ENCODE measurements at regions not wholly inside any gene's neighbourhood (a gene's known extent, or its start where the extent isn't known, plus 50 kb on each side); places are given as distances from the start of the nearest gene placed in this dataset.

- TF ChIP-seq, protein P1, sequence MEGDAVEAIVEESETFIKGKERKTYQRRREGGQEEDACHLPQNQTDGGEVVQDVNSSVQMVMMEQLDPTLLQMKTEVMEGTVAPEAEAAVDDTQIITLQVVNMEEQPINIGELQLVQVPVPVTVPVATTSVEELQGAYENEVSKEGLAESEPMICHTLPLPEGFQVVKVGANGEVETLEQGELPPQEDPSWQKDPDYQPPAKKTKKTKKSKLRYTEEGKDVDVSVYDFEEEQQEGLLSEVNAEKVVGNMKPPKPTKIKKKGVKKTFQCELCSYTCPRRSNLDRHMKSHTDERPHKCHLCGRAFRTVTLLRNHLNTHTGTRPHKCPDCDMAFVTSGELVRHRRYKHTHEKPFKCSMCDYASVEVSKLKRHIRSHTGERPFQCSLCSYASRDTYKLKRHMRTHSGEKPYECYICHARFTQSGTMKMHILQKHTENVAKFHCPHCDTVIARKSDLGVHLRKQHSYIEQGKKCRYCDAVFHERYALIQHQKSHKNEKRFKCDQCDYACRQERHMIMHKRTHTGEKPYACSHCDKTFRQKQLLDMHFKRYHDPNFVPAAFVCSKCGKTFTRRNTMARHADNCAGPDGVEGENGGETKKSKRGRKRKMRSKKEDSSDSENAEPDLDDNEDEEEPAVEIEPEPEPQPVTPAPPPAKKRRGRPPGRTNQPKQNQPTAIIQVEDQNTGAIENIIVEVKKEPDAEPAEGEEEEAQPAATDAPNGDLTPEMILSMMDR (IDR thresholded peaks at IDR 0.05) = no peak
- no peak for TF ChIP-seq POLR2AphosphoS5 (IDR thresholded peaks at IDR 0.05; ENCODE audit: low read depth, low read length)
- TF ChIP-seq, protein P2, sequence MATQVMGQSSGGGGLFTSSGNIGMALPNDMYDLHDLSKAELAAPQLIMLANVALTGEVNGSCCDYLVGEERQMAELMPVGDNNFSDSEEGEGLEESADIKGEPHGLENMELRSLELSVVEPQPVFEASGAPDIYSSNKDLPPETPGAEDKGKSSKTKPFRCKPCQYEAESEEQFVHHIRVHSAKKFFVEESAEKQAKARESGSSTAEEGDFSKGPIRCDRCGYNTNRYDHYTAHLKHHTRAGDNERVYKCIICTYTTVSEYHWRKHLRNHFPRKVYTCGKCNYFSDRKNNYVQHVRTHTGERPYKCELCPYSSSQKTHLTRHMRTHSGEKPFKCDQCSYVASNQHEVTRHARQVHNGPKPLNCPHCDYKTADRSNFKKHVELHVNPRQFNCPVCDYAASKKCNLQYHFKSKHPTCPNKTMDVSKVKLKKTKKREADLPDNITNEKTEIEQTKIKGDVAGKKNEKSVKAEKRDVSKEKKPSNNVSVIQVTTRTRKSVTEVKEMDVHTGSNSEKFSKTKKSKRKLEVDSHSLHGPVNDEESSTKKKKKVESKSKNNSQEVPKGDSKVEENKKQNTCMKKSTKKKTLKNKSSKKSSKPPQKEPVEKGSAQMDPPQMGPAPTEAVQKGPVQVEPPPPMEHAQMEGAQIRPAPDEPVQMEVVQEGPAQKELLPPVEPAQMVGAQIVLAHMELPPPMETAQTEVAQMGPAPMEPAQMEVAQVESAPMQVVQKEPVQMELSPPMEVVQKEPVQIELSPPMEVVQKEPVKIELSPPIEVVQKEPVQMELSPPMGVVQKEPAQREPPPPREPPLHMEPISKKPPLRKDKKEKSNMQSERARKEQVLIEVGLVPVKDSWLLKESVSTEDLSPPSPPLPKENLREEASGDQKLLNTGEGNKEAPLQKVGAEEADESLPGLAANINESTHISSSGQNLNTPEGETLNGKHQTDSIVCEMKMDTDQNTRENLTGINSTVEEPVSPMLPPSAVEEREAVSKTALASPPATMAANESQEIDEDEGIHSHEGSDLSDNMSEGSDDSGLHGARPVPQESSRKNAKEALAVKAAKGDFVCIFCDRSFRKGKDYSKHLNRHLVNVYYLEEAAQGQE (IDR thresholded peaks at IDR 0.05; ENCODE audit: insufficient read depth in 1 of 2, low read depth in 2 of 2, low read length in 1 of 2) = no peak
Observed at GRCh38 chr15:46768287-46768686, 949.0 kb upstream of the SEMA6D start.
